CD4-positive, alpha-beta T cell treated with Interferon alpha-2 for 1 hour (primary cell): ENCODE measurements at regions not wholly inside any gene's neighbourhood (a gene's known extent, or its start where the extent isn't known, plus 50 kb on each side); places are given as distances from the start of the nearest gene placed in this dataset.
"Not testable (repeated sequence)": the region's sequence is repeated elsewhere in the genome, so short reads cannot be mapped to it uniquely, and the experiment has no call there.

Source experiments
- DNase-seq, 2 donors: peaks; one replicate each; pipeline ENCODE4 v3.0.0-alpha.2; 2020 to 2022

DNA sequence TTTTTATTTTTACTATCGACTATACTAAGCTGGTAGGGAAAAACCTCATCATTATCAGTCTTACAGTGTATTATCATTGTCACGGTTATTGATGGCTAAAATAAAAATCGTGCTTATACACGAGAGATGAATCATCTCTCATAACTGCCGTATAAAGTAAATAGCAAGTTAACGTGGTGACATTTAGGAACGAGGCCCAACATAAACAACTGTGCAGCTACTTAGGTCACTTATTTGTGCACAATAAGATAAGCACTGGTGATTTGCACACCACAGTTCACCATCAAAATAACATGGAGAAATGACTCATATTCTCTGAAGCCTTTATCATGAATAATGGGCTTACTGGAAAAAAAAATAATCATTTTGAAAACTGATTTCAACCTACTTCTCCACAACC lies 482.0 kb upstream of the TENM3 start:
- DNase-seq = no peak

DNA sequence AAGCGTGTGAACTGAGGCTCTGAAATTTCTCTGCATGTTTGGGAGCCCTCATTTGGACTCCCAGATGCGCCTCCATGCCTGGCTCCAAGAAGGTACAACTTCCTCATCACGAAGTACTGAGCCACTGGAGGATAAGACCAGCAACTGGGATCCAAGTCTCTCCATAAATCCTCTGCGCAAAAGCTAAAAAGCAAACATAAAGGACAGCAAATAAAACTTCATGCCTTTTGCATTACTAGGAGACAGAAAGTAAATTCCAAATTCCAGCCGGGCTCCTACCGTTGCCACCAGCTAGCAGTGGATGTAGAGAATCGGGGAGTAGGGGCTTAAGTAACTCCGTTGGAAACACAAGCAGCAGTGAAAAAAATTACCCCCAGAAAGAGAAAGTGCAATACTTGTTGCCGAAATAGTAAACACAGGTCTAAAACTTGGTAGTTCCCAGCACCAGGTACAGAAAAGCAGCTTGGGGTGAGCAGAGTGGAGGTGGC lies 477.1 kb upstream of the TENM3 start:
- DNase-seq = no peak

DNA sequence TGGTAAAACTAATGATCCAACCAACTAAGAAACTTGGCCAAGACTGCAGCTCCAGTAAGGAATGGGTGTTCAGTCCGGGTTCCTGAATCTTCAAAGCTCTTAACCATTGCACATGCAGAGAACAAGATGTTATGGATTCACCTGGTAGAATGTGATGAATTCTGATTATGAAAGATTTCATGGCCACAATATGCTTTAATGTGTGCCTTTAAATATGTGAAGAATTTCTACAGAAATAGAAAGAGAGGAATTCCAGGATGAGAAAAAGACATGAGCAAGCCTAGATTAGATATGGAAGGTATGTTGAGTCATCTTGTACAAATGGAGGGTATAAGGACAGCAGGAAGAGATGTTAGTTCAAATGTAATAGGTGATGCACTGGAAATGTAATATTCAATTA lies 472.2 kb upstream of the TENM3 start:
- no peak for DNase-seq

DNA sequence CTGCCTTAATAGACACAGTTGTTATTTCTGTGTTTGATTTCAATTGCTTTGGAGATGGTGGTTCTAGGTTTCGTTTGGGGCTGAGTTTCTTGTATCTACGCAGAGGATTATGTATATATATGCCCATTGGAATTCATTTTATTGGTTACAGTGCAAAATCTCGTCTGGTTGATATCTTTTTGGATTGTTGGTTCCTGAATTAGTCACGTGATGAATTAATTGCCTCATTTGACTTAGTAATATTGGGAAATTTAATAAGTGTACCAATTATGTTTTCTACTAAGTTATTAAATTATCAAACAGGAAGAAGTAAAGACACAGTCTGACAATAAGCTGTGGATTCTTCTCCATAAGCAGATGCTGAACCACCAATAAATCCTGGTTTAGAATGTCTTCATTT lies 467.9 kb upstream of the TENM3 start:
- no peak for DNase-seq

DNA sequence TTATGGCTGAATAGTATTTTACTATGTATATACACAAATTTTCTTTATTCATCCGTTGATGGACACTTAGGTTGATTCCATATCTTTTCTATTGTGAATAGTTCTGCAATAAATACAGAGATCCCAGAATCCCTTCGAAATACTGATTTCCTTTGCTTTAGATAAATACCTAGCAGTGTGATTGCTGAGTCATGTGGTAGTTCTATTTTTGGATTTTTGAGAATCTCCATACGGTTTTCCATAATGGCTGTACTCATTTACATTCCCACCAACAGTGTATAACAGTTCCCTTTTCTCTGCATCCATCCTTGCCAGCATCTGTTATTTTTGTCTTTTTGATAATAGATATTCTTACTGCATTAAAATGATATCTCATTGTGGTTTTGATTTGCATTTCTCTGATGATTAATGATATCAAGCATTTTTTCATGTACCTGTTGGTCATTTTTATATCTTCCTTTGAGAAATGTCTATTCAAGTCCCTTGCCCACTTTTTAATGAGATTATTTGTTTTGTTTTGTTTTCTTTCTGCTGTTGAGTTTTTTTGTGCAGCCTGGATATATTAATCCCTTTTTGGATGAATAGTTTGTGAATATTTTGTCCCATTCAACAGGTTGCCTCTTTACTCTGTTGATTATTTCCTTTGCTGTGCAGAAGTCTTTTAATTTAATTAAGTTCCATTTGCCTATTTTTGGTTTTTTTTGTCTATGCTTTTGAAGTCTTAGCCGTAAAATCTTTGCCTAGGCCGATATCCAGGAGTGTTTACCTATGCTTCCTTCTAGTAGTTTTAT lies 466.7 kb upstream of the TENM3 start:
- DNase-seq = no peak

DNA sequence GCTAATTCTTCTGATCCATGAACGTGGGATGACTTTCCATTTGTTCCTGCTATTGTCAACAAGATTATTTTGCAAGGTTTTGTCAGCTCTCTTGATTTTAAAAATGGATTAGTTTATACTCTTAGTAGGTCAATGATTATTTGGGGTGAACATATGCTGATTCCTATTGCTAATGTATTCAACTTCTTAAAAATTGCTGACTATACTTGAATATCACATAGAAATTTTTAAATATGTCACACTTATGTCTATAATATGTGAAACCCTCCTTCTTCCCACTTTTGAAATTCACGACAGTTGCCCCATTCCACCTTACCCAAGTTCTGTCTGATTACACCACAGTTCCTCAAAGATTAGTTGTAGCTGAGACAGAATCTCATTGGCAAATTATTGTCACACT lies 465.7 kb upstream of the TENM3 start:
- DNase-seq = no peak

DNA sequence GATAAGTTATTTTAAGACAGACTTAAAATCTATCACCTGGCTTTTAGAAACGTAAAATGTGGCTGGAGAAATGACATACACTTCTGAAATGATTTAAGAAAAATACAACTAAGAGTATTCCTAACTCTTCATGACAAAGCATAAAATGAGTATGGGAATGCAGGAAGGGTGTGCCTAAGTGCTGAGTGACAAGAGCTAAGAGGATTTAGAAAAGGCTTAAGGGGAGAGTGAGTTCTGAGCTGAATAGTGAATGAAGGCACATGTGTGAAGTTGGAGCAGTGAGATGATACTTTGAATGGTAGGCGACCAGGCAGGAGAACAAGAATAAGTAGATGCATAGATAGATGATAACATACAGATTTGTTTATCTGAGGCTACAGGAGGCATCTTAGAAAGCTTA lies 458.3 kb upstream of the TENM3 start:
- DNase-seq = no peak

DNA sequence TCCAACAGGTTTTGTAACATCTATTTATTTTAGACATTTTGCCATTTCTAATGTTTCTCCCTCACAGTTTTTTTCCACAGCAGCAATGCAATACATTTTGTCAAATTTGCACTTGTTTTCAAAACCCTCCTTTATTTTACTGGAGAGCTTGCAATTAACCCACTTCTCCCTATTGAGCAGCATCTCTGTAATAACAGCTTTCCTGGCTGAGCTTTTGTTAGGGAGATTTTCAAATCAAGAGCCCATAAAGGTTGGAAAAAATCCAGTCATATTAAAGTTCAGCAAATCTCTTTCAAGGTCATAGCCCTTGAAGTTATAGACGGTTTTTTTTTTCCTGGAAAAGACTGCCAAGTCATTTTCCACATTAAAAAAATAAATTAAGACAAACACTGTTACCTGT lies 450.6 kb upstream of the TENM3 start:
- no peak for DNase-seq

DNA sequence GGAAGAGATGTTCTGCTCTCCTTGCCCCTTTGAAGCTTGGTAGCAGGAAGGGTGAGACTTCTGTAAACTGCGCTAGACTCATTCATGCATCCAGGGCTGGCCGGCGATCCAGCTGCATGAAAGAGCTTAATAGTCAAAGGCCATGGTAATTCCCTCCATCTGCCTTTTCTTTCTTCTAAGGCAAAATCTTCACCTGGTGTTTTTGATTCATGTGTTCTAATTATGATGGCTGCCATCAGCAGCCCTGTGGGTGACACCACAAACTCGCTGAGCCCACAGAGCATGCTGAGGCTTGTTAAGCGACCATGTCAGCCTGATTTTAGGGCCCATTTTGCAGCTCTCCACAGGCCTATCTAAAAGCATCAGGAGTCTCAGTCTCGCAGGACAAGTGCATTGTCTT lies 450.1 kb upstream of the TENM3 start:
- no peak for DNase-seq

DNA sequence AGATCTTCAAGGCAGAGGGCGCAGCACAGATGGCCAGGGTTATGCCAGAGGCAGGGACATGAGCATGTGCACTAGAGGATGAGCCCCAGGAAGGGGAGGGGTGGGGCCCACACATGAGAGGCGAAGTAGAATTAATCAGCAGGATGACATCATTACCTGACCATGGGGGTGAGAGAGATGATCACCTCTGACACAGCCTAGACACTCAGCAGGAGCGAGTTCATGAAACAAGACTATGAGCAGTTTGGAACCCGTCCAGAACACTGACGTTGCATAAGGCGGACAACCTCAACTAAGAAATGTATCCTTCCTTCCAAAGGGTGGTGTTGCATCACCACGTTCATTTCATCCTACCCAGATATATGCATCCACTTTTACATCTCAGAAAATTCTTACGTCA lies 446.7 kb upstream of the TENM3 start:
- no peak for DNase-seq

DNA sequence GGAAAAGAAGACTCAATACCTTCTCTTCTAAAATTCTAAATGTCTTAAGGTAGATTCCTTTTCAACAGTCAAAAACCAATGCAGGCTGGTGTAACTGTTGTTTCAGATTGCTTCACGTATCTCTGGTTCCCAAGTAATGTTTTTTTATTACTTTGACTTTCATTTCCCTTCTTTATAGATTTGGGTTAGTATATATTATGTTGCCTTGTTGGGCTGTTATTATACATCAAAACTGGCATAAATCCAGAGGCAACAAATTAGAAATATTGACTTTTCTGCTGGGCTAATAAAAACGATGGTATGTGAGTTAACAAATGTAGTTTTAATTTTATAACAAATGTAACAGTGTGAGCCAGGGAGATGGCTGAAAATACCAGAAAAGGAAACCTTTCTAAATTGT lies 444.7 kb upstream of the TENM3 start:
- no peak for DNase-seq

DNA sequence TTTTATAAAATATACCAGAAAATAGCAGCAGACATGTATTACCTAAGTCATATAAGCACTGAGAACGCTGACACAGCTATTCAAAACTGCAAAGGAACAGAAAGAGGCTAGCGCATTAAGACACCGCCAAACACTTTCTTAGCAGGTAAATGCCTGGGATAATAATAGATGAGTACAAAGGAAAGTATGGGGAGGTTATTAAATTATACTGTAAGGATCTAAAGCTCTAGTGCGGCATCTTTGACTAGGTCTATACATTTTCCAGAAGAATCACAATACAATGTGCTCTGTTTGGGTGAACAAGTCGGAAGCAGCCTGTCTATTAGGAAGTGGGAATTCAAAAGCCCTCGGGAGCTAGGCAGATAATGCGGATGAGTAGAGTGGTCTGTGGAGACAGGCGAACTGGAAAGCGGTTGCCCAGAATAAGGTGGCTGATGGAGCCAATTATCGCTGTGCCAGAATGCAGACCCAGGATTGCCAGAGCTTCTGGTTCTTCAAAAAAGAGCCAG lies 443.6 kb upstream of the TENM3 start:
- no peak for DNase-seq

DNA sequence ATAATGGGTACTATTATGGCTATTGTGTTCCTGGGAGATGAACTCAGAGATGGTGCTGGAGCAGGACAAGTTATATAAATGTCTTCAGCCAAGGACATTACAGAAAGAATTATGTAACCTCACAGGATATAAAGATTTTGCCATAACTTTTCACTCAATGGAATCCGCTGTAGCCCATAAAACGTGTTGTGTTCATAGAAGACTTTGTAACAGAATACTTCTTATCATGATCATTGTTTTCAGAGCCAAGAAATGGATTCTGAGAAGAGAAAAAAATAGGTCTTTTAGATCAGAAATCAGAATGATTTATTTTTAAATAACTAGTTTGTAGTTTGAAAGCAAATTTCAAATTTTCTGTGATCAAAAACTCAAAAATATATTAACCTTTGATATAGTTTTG lies 441.0 kb upstream of the TENM3 start:
- DNase-seq = no peak

DNA sequence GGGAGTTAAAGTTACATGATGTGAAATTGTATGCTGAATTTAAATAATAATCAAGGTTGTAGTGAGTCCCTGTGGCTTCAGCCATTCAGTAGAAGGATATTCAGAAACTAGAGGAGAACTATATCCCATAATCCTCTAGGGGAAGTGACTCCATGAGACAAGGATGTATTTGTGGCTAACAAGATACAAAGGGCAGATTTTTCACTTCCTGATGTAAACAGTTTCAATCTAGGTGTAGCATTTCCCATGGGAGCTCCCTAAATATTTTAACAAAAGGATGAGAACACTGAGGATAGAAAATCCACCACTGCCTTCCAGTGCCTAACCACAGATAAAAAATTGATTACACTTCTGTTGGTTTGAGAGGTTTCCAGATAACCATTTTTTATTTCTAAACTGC lies 435.4 kb upstream of the TENM3 start:
- DNase-seq = no peak

DNA sequence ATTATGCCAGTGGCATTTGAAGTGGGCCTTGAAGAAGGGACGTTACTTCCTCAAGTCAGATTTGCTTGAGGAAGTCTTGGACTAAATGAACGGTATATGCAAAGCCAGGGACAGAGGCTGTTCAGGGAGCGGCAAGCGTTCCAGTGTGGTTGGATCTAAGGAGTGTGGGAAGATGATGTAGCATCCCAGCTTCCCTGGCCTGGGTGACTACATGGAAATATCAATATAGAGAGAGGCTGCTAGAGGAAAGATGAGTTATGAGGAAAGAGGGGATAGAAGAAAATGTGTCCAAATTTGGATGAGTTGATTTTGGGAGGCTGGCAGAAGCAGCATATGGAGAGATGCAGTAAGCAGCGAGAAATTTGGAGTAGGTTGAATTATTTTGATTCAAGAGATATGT lies 432.5 kb upstream of the TENM3 start:
- no peak for DNase-seq

DNA sequence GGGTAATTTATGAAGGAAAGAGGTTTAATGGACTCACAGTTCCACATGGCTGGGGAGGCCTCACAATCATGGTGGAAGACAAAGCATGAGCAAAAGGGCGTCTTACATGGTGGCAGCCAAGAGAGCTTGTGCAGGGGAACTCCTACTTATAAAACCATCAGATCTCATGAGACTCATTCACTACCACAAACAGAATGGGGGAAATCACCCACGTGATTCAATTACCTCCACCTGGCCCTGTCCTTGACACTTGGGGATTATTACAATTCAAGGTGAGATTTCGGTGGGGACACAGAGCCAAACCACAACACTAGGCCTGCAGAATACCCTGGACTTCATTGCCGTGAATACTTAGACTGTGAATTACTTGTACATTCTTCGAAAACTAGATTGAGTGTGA lies 431.7 kb upstream of the TENM3 start:
- DNase-seq = not testable (repeated sequence)

DNA sequence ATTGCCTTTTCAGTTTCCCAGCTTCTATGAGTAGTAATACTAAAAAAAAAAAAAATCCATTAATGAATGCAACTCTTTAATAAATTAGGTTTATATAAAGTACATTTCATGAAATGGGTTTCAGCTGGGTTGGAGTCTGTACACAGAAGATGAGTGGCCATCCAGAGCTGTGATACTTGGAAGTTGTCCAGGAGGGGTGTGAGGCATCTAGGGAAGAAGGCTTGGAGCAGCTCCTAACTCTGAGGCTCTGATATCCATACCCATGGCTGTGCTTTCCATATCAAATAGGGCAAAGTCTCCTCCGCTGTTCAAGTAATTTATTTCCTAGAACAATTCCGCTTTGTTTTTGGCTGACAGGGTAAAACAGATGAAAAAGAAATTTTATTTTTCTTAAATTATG lies 423.3 kb upstream of the TENM3 start:
- no peak for DNase-seq

DNA sequence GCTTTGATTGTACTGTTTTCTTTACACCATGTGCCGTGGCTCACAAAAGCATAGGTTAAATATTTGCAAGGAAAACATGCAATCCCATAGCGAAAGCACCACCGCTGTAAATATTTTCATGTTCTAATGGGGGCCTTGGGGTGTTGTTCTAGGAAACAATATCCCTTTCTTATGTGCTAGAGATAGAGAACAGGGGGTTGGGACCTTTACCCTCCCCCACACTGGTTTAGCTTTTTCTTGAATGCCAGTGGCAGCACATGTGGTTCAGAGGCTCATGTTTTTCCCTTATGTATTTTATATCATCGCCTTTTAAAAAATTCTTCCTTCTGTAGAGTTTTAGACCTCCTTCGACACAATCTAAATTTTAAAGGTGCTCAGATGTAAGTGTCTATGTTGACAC lies 422.6 kb upstream of the TENM3 start:
- DNase-seq = no peak

DNA sequence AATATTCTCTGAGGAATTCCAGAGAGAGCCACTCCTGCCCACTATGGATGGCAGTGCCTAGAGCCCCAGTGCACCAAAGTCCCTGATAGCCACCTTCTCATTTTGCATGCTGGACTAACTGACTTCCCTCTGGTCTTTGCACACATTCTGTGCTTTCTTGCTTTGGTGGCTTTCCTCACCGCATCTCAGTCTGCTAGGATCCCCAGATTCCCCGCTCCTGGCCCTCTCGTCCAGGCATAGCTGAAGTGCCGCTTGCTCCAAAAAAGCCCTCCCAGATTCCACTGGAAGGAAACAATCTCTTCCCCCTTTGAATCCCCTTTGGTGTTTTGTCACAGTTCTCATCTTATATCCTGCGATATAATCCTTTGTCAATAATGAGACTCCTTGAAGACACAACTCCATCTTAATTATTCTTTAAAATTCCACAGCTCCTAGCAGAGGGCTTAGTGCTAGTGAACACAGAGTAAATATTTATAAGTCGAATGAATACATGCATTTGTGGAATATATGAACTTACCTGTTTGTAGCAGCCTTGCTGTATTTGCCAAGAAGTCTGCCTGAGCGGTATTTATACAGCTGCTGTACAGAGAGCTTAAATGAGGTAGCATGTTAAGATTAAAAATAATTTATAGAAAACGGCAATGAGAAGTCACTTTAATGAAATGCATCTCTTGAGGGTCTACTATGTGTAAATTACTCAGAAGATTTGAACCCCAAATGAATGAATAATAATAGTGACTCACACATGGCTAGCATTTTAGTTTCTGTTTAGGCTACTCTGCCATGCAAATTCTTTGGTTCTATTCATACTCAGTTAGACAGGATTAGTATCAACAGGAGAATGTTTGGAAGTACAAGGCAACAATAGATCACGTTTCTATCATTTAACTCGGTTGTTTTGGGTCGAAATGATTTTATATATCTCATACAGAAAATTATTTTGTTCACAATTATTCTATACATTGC lies 421.9 kb upstream of the TENM3 start:
- no peak for DNase-seq

DNA sequence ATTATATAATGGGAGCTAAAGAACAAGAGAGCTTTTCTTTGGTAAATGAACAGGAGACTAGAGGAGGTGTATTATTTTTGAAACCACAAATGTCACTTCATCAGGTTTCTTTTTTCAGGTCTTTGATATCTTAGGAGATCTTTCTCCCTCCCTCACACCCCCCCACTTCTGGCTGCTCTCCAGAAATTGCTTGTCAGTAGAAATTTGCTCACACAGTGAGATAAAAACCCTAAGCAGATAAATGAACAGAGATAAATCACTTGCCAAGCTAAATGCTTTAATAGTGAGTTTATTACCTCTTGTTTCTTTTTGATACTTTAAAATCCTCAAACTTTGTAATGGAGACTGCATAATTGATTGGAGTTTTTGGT lies 421.2 kb upstream of the TENM3 start:
- DNase-seq = no peak

DNA sequence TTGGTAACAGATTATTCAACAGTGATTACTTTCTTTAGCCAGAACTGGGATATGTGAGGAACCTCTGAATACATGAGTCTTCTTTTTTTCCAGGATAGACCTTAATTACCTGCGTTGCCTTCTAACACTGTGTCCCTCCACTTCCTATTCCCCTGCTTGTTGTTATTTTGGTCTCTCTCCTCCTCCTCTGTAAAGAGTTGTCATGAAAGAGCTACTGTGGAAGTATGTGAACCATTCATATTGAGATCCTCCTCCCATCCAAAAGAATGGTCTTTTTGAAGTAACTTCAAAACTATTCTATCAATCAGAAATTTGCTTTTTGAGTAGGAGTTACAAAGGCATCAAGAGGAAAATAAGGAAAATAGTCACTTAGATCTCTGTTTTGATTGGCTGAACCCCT lies 420.0 kb upstream of the TENM3 start:
- DNase-seq = no peak

DNA sequence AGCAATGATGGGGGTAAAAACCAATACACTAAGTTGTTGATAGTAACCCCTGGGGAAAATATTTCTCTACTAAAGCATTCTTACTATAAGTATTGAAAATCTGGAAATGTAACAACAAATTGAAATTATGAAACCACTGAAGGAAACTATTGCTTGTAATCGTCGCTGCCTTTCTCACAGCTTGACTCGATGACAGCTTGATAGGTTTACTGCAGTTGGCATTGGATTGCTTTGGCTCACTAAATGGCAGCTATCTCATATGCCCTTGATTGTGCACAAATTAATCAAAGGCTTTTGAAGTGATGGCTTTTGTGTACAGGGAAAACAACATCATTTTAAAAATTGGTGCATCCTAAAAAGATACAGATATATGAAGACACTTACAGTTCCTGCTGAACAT lies 419.6 kb upstream of the TENM3 start:
- no peak for DNase-seq

DNA sequence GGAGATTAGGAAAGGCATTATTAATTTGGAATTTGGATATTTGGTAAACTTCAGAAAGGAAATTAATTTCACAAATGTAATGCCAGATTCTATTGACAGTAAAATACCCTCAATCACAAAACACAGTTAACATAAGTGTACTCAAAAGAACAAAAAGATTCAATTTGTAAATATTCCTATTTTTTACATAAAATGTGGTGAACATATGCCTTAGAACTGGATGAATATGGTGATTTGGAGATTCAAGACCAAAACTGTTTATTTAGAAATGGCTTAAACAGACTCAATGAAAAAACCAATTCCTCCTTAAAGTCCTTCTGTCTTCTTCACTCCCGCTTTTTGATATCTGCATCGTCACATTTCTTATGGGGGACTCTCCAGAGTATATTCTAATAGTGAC lies 417.6 kb upstream of the TENM3 start:
- no peak for DNase-seq

DNA sequence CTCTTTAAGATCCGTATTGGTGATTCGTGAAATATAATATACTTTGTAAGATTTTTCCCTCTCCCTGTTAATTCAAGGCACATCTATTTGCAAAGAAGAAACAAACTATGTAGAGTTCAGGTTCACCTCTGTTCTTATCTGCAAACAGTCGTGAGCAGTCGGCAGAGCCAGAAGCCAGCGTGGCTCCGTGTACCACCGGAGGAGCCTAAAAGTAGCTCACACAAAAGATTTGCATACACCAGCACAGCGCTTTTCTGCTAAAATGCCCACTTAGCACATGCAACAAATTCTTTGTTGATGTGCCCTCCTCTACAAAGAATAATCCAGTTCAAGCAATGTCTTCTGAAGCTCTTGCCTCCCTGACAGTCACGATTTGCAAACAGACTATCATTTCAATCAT lies 416.0 kb upstream of the TENM3 start:
- DNase-seq = no peak
